OCI-LY7 (cell line): ENCODE measurements at regions not wholly inside any gene's neighbourhood (a gene's known extent, or its start where the extent isn't known, plus 50 kb on each side); places are given as distances from the start of the nearest gene placed in this dataset.

Source experiments
- BruUV-seq: library from RNA; stranded (reverse); fragments of 400-500 nt; replicated peaks from 2 replicates; lab custom pipeline; 2021; lab: Mats Ljungman, UMichigan
- CTCF ChIA-PET: fragments of 300-600 bp; sonication (Branson Sonifier 250); formaldehyde crosslinking; loops from one replicate; lab custom pipeline; 2022; ENCODE audit warnings: antibody characterized with exemption; ENCODE audit not compliant: unreplicated experiment; lab: Charles Lee
- POLR2A ChIA-PET: fragments of 300-600 bp; sonication (Branson Sonifier 250); formaldehyde crosslinking; loops from one replicate; lab custom pipeline; 2022; ENCODE audit warnings: antibody characterized with exemption; lab: Charles Lee
- DNase-seq: peaks from one replicate; pipeline ENCODE4 v3.0.0-alpha.2; 2015; ENCODE audit warnings: low spot score
- H2AFZ ChIP-seq: fragments of 200-600 bp; sonication (generic), shearing (Covaris generic); 2 replicates; pipeline ENCODE4 v1.6.1; 2014; ENCODE audit warnings: mild to moderate bottlenecking, antibody characterized with exemption, low read length, moderate library complexity
- H3K27ac ChIP-seq: fragments of 200-600 bp; sonication (generic); 2 replicates; pipeline ENCODE4 v1.5.1; 2014; ENCODE audit warnings: mixed run types, low read depth, mild to moderate bottlenecking, moderate library complexity, low read length, inconsistent platforms; ENCODE audit not compliant: poor library complexity, severe bottlenecking
- H3K36me3 ChIP-seq: fragments of 200-600 bp; sonication (generic); 2 replicates; pipeline ENCODE4 v1.6.1; 2014; ENCODE audit warnings: mild to moderate bottlenecking, antibody characterized with exemption, low read length, moderate library complexity, mixed read lengths; ENCODE audit not compliant: insufficient read depth
- H3K4me1 ChIP-seq: fragments of 200-600 bp; sonication (generic); 2 replicates; pipeline ENCODE4 v1.5.1; 2014; ENCODE audit warnings: mild to moderate bottlenecking, low read length; ENCODE audit not compliant: insufficient read depth, poor library complexity, severe bottlenecking
- H3K4me2 ChIP-seq: fragments of 200-600 bp; sonication (generic); 2 replicates; pipeline ENCODE4 v1.6.1; 2014; ENCODE audit warnings: mild to moderate bottlenecking, low read length
- H3K4me3 ChIP-seq: fragments of 200-600 bp; sonication (generic); 2 replicates; pipeline ENCODE4 v1.5.1; 2014; ENCODE audit warnings: mild to moderate bottlenecking, low read depth, low read length; ENCODE audit not compliant: poor library complexity, severe bottlenecking
- H3K79me2 ChIP-seq: fragments of 200-600 bp; sonication (generic); 2 replicates; pipeline ENCODE4 v1.6.1; 2016; ENCODE audit warnings: low read depth, mild to moderate bottlenecking, low read length, moderate library complexity, mixed read lengths; ENCODE audit not compliant: insufficient read depth
- H3K9me2 ChIP-seq: fragments of 200-600 bp; sonication (generic); 2 replicates; pipeline ENCODE4 v1.6.1; 2016; ENCODE audit warnings: mild to moderate bottlenecking, low read length, mixed read lengths; ENCODE audit not compliant: insufficient read depth
- H3K9me3 ChIP-seq: fragments of 200-600 bp; sonication (generic); 2 replicates; pipeline ENCODE4 v1.6.1; 2014; ENCODE audit warnings: mild to moderate bottlenecking, mixed run types, low read length, mixed read lengths
- H4K20me1 ChIP-seq: fragments of 200-600 bp; sonication (generic); 2 replicates; pipeline ENCODE4 v1.6.1; 2014; ENCODE audit warnings: mild to moderate bottlenecking, antibody characterized with exemption, low read length, moderate library complexity, mixed read lengths; ENCODE audit not compliant: insufficient read depth
- EZH2phosphoT487 ChIP-seq: fragments of 200-600 bp; sonication (generic); IDR thresholded peaks from 2 replicates; pipeline ENCODE4 v1.6.1; 2018; ENCODE audit warnings: low read depth, borderline replicate concordance, mild to moderate bottlenecking, mixed run types, antibody characterized with exemption, low read length, moderate library complexity, mixed read lengths
- intact Hi-C: fragments of 100-400 bp; cut with micrococcal nuclease; formaldehyde crosslinking; loops from one replicate; pipeline ENCODE4 v1.10.0; 2022; ENCODE audit not compliant: unreplicated experiment
- TF ChIP-seq, protein P1 (sequence below): fragments of 200-600 bp; sonication (generic); conservative IDR thresholded peaks from 2 replicates; pipeline ENCODE4 v1.5.1; 2014; ENCODE audit warnings: mild to moderate bottlenecking, antibody characterized with exemption, low read length, moderate library complexity, mixed read lengths

DNA sequence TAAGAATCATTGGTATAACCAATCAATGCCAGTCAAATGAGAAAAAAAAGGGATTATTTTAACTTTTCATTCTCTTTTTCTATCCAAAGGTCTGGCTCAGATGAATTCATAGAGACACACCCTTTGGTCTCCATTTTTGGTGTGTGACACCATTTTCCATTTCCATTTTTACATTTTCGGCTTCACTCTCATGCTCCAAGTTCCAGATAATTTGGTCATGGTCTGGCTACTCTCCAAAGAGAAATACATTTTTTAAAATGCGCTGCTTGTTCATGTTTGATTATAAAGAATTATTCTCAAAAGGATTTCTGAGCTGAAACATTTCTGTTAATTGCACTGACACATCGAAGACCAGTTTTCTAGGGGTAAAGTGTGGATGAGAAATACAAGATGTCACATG, 51.6 kb upstream of the FIBIN start:
- Histone ChIP-seq H3K27ac (no peak overlapping the region), H3K4me1 (no peaks in the 10 kb centered on the region), H4K20me1 (no peaks in the 10 kb centered on the region), H3K9me2 (no peaks in the 10 kb centered on the region), H3K4me2 (no peak overlapping the region), H3K79me2 (no peaks in the 10 kb centered on the region), H3K36me3 (no peaks in the 10 kb centered on the region), H3K9me3 (no peaks in the 10 kb centered on the region; the same call in 1 of the 2 replicates), H2AFZ (peak overlapping the region; percentile 37; the same call in 1 of the 2 replicates), H3K4me3 (no peak overlapping the region)
- DNase-seq = no peak
- POLR2A ChIA-PET = interaction anchor here (0.7 to 0.8 kb wide), 2 partner anchors 13 to 44 kb away, joined by 3 to 4 read pairs; no protein-coding TSS in a partner anchor
- TF ChIP-seq, protein P1, sequence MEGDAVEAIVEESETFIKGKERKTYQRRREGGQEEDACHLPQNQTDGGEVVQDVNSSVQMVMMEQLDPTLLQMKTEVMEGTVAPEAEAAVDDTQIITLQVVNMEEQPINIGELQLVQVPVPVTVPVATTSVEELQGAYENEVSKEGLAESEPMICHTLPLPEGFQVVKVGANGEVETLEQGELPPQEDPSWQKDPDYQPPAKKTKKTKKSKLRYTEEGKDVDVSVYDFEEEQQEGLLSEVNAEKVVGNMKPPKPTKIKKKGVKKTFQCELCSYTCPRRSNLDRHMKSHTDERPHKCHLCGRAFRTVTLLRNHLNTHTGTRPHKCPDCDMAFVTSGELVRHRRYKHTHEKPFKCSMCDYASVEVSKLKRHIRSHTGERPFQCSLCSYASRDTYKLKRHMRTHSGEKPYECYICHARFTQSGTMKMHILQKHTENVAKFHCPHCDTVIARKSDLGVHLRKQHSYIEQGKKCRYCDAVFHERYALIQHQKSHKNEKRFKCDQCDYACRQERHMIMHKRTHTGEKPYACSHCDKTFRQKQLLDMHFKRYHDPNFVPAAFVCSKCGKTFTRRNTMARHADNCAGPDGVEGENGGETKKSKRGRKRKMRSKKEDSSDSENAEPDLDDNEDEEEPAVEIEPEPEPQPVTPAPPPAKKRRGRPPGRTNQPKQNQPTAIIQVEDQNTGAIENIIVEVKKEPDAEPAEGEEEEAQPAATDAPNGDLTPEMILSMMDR = no peak
- TF ChIP-seq EZH2phosphoT487 = no peak
- BruUV-seq = no TSS peak
- CTCF ChIA-PET = no interaction called here
- intact Hi-C loops = no loop called here

DNA sequence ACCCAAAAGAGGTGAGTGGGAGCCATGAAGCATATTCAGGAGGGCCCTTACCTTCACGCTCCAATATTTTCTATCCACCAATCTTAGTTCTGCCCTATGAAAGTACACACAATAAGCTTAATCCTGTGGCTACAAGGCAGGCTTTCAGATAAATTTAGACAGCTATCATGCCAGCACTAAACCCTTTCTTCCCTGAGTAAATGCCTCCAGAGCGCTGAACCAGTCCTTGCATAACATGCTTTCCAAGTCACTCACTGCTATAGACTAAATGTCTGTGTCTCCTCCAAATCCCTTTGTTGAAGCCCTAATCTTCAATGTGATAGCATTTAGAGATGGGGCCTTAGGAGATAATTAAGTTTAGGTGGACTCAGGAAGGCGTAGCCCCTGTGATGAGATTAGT, 50.3 kb upstream of the FIBIN start:
- Histone ChIP-seq H3K4me2 (no peak overlapping the region), H3K4me1 (no peaks in the 10 kb centered on the region), H3K9me2 (no peaks in the 10 kb centered on the region), H3K9me3 (no peaks in the 10 kb centered on the region; the same call in 1 of the 2 replicates), H3K27ac (no peak overlapping the region), H3K79me2 (no peaks in the 10 kb centered on the region), H2AFZ (0 out of 2 replicates have a peak overlapping the region, but pooled peaks have one; percentile 7), H3K36me3 (no peaks in the 10 kb centered on the region), H3K4me3 (no peak overlapping the region), H4K20me1 (no peaks in the 10 kb centered on the region)
- POLR2A ChIA-PET = interaction anchor here (0.9 to 3.4 kb wide), 2 partner anchors 10 to 19 kb away, joined by 4 to 14 read pairs; no protein-coding TSS in a partner anchor
- no TSS peak for BruUV-seq
- no peak for DNase-seq
- TF ChIP-seq, protein P1 = no peak
- TF ChIP-seq EZH2phosphoT487 = no peak
- CTCF ChIA-PET = no interaction called here
- intact Hi-C loops = no loop called here
